GM19023 (cell line): ENCODE measurements at regions not wholly inside any gene's neighbourhood (a gene's known extent, or its start where the extent isn't known, plus 50 kb on each side); places are given as distances from the start of the nearest gene placed in this dataset.

Source experiments
- ATAC-seq: cut with Tn5 transposase; IDR thresholded peaks from one replicate; pipeline ENCODE4 v1.9.1; 2021; ENCODE audit warnings: mild to moderate bottlenecking, moderate library complexity; ENCODE audit not compliant: unreplicated experiment

GRCh38 chr17:34199932-34200534 is 55.1 kb upstream of the CCL2 start:
- no peak for ATAC-seq

- no peak for ATAC-seq
These were observed 53.9 kb upstream of the CCL2 start for GRCh38 chr17:34201225-34201624.

DNA sequence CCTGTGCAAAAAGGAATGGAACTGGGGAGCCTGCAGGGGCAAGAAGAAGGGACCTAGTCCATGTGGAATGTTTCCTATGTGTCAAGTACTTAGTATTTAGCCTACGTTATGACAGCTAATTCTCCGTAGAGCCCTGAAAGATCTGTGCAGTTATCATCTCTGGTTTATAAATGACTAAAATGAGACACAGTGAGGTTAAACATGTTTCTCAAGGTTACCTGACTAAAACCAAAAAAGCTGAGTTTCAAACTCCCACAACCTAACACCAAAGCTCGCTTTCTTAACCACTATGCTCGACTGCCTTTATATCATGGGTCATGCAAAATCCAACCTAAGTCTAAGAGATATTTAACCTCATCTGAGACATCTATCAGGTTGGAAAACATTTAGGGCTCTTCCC is 53.3 kb upstream of the CCL2 start:
- no peak for ATAC-seq

DNA sequence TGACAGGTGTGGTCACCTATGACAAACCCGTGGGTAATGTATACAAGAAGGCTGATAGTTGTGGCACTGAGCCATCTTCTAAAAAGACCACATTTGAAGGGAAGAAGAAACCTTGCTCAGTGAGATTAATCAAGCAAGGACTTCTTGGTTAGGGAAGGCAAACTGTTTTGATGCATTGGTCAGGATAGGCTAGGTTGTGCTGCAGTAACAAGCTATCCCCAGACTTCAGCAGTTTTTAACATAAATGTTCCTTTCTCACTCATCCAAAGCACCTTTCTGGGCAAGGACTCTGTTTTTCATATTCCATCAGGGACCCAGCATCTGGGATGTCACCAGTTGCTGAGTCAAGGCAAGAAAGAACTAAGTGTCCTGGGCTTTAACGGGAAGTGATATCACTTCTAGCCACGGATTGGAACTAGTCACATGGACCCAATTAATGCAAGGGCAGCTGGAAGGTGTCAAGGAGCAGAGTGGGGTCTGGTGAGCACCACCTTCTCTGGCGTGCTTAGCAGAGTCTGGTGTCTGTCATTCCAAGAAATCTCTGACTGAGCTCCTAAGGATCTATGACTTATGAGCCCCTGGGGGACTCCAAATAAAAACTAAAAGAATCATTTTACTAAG is 52.0 kb upstream of the CCL2 start:
- no peak for ATAC-seq

- ATAC-seq: no peak
These were observed 50.7 kb upstream of the CCL2 start for GRCh38 chr17:34204402-34204801.
